Panc1 (cell line): ENCODE measurements at regions not wholly inside any gene's neighbourhood (a gene's known extent, or its start where the extent isn't known, plus 50 kb on each side); places are given as distances from the start of the nearest gene placed in this dataset.

Experiments
- ATAC-seq: fragments of 200-7000 bp; cut with Tn5 transposase; 2 replicates; pipeline ENCODE4 v1.9.1; 2020; ENCODE audit warnings: mild to moderate bottlenecking, moderate library complexity
- BruUV-seq: library from RNA; stranded (reverse); fragments of 400-500 nt; replicated peaks from 2 replicates; lab custom pipeline; 2021; lab: Mats Ljungman, UMichigan
- CTCF ChIA-PET: fragments of 300-600 bp; sonication (Branson Sonifier 250); formaldehyde crosslinking; loops from one replicate; lab custom pipeline; 2022; ENCODE audit warnings: antibody characterized with exemption; lab: Charles Lee
- POLR2A ChIA-PET: fragments of 300-600 bp; sonication (Branson Sonifier 250); formaldehyde crosslinking; loops from one replicate; lab custom pipeline; 2022; ENCODE audit warnings: antibody characterized with exemption; lab: Charles Lee
- DNase-seq: peaks from one replicate; pipeline ENCODE4 v3.0.0-alpha.2; 2010; ENCODE audit warnings: low read depth, low spot score
- H3K27ac ChIP-seq: 2 replicates; pipeline ENCODE4 v1.5.1; 2011; ENCODE audit warnings: mild to moderate bottlenecking, low read length, inconsistent platforms
- H3K27me3 ChIP-seq: fragments of 200-500 bp; sonication (Bioruptor generic); 2 replicates; pipeline ENCODE4 v1.6.0; 2014; ENCODE audit warnings: low read length, inconsistent platforms; ENCODE audit not compliant: control insufficient read depth, insufficient read depth
- H3K36me3 ChIP-seq: fragments of 200-500 bp; sonication (Bioruptor generic); 2 replicates; pipeline ENCODE4 v1.5.1; 2014; ENCODE audit warnings: inconsistent platforms, mild to moderate bottlenecking, low read length, moderate library complexity; ENCODE audit not compliant: control insufficient read depth, insufficient read depth
- H3K4me1 ChIP-seq: 2 replicates; pipeline ENCODE4 v1.5.1; 2011; ENCODE audit warnings: inconsistent platforms, mild to moderate bottlenecking, low read length, moderate library complexity; ENCODE audit not compliant: control insufficient read depth, insufficient read depth
- H3K4me3 ChIP-seq, 2 experiments: 2 replicates each; pipeline ENCODE4 v1.5.1; 2011 to 2012; ENCODE audit warnings: low read depth in 2 of 2, low read length in 2 of 2, mild to moderate bottlenecking in 2 of 2, inconsistent platforms in 1 of 2, moderate library complexity in 1 of 2
- H3K9me3 ChIP-seq: fragments of 200-500 bp; sonication (Bioruptor generic); 2 replicates; pipeline ENCODE4 v1.5.1; 2014; ENCODE audit warnings: low read depth, mild to moderate bottlenecking, inconsistent platforms, low read length, moderate library complexity; ENCODE audit not compliant: control insufficient read depth, insufficient read depth
- CTCF ChIP-seq: fragments of 450-650 bp; IDR thresholded peaks from 2 replicates; pipeline ENCODE4 v1.5.1; 2017; ENCODE audit warnings: mild to moderate bottlenecking
- POLR2AphosphoS5 ChIP-seq: IDR thresholded peaks from 2 replicates; pipeline ENCODE4 v1.6.1; 2012; ENCODE audit warnings: mild to moderate bottlenecking, low read depth, low read length, moderate library complexity
- REST ChIP-seq, 2 experiments: IDR thresholded peaks; 2 replicates each; pipeline ENCODE4 v1.6.1; 2011 to 2012; ENCODE audit warnings: low read depth in 2 of 2, control low read depth in 1 of 2, low read length in 1 of 2, mild to moderate bottlenecking in 1 of 2, moderate library complexity in 1 of 2; ENCODE audit not compliant: insufficient read depth in 1 of 2
- SIN3A ChIP-seq: IDR thresholded peaks from 2 replicates; pipeline ENCODE4 v1.6.1; 2012; ENCODE audit warnings: low read depth, mild to moderate bottlenecking, low read length, moderate library complexity, borderline replicate concordance; ENCODE audit not compliant: insufficient read depth
- TCF7L2 ChIP-seq: IDR thresholded peaks from 2 replicates; pipeline ENCODE4 v1.6.1; 2011; ENCODE audit warnings: mild to moderate bottlenecking, low read depth, low read length, inconsistent platforms
- in situ Hi-C: cut with HindIII; loops from 2 replicates; pipeline ENCODE4 v1.10.0; 2016; ENCODE audit warnings: low sequenced_read_pairs, low pct_unique_long_range_greater_than_20kb
- intact Hi-C: fragments of 100-400 bp; cut with micrococcal nuclease; formaldehyde crosslinking; loops from one replicate; pipeline ENCODE4 v1.10.0; 2022; ENCODE audit not compliant: unreplicated experiment

- in situ Hi-C loops (no loop called here), intact Hi-C loops (no loop called here)
- H3K4me1 ChIP-seq, result no peaks in the 10 kb centered on the region
- no peak for ATAC-seq
- no peaks in the 10 kb centered on the region for H3K9me3 ChIP-seq
- H3K27me3 ChIP-seq, result peaks cover 5% of the 10 kb centered on the region
- H3K4me3 ChIP-seq, result no peak overlapping the region
- ChIA-PET CTCF (no interaction called here), POLR2A (no interaction called here)
- DNase-seq, result no peak
- no peak for TF ChIP-seq SIN3A
- no peak for TF ChIP-seq CTCF
- TF ChIP-seq POLR2AphosphoS5, result no peak
- no peak for TF ChIP-seq REST (IDR thresholded peaks at IDR 0.05; ENCODE audit: insufficient read depth in 1 of 2, low read depth in 2 of 2, low read length in 1 of 2)
- no peak for TF ChIP-seq TCF7L2
- no peaks in the 10 kb centered on the region for H3K36me3 ChIP-seq
- H3K27ac ChIP-seq, result no peak overlapping the region
- no TSS peak for BruUV-seq
Measured at GRCh38 chr18:78041218-78041617, 791.6 kb downstream of the GALR1 start.

DNA sequence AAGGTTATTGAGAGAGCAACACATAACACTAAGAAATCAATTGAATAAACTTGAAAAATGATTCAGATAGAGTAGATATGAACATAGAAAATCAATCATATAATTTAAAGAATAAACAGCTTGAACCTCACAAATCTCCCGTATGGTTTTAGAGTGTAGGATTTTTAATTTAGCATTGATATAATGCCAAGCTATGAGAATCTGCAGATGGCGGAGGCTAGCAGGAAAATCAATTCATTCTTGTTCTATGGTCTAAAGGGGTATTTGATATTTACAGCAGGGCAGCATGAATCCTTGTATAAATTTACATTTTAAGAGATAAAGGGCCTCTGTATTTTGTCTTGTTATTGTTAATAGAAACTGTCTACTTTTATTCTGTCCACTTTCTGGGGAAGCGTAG, 797.0 kb downstream of the GALR1 start:
- peaks cover 17% of the 10 kb centered on the region for H3K27me3 ChIP-seq
- intact Hi-C loops (no loop called here), in situ Hi-C loops (no loop called here)
- H3K27ac ChIP-seq, result no peak overlapping the region
- ChIA-PET POLR2A (no interaction called here), CTCF (interaction anchor here (0.6 kb wide), 1 partner anchor 19 kb away, joined by 3 read pairs; no protein-coding TSS in a partner anchor)
- H3K36me3 ChIP-seq, result no peaks in the 10 kb centered on the region
- TF ChIP-seq SIN3A, result no peak
- no peak for TF ChIP-seq REST (IDR thresholded peaks at IDR 0.05; ENCODE audit: insufficient read depth in 1 of 2, low read depth in 2 of 2, low read length in 1 of 2)
- no peak for TF ChIP-seq POLR2AphosphoS5
- TF ChIP-seq CTCF, result no peak
- TF ChIP-seq TCF7L2, result no peak
- DNase-seq, result no peak
- no TSS peak for BruUV-seq
- no peak for ATAC-seq
- H3K4me1 ChIP-seq, result no peaks in the 10 kb centered on the region
- no peak overlapping the region for H3K4me3 ChIP-seq
- no peaks in the 10 kb centered on the region for H3K9me3 ChIP-seq
